SK-N-SH treated with all-trans-retinoic acid at 6 μM for 48 hours (cell line): ENCODE measurements at regions not wholly inside any gene's neighbourhood (a gene's known extent, or its start where the extent isn't known, plus 50 kb on each side); places are given as distances from the start of the nearest gene placed in this dataset.
A peak's percentile ranks its signal among the peaks of the same experiment; 100 is the strongest.

ENCODE experiments used
- ATAC-seq: fragments of 200-7000 bp; cut with Tn5 transposase; 3 replicates; pipeline ENCODE4 v1.9.1; 2020; ENCODE audit warnings: mild to moderate bottlenecking, moderate library complexity
- ARNTL ChIP-seq: fragments of 450-650 bp; formaldehyde crosslinking; IDR thresholded peaks from 2 replicates; pipeline ENCODE4 v1.5.0; 2020; ENCODE audit warnings: low read depth, mild to moderate bottlenecking, moderate library complexity, borderline replicate concordance
- BACH2 ChIP-seq: fragments of 250-450 bp; sonication (Bioruptor Pico); IDR thresholded peaks from 2 replicates; pipeline ENCODE4 v1.9.0; 2021; ENCODE audit warnings: mild to moderate bottlenecking, borderline replicate concordance
- CREB5 ChIP-seq: fragments of 250-450 bp; sonication (Bioruptor Pico); IDR thresholded peaks from 2 replicates; pipeline ENCODE4 v1.5.1; 2020; ENCODE audit warnings: low read depth, mild to moderate bottlenecking, moderate library complexity
- CSDC2 ChIP-seq: fragments of 250-450 bp; sonication (Bioruptor Pico); IDR thresholded peaks from 2 replicates; pipeline ENCODE4 v1.5.0; 2020; ENCODE audit warnings: mild to moderate bottlenecking, moderate library complexity
- CSRNP3 ChIP-seq: fragments of 250-450 bp; sonication (Bioruptor Pico); IDR thresholded peaks from 2 replicates; pipeline ENCODE4 v1.5.1; 2021; ENCODE audit warnings: mild to moderate bottlenecking, moderate library complexity
- ESRRG ChIP-seq: fragments of 250-450 bp; sonication (Bioruptor Pico); IDR thresholded peaks from 2 replicates; pipeline ENCODE4 v1.6.1; 2021; ENCODE audit warnings: mild to moderate bottlenecking
- GLIS3 ChIP-seq: fragments of 250-450 bp; sonication (Bioruptor Pico); IDR thresholded peaks from 2 replicates; pipeline ENCODE4 v1.5.0; 2020; ENCODE audit warnings: mild to moderate bottlenecking, moderate library complexity
- ISL1 ChIP-seq: fragments of 250-450 bp; sonication (Bioruptor Pico); IDR thresholded peaks from 2 replicates; pipeline ENCODE4 v2.1.2; 2022; ENCODE audit warnings: mild to moderate bottlenecking, moderate library complexity
- PATZ1 ChIP-seq: fragments of 250-450 bp; sonication (Bioruptor Pico); IDR thresholded peaks from 2 replicates; pipeline ENCODE4 v1.8.0; 2020; ENCODE audit warnings: mild to moderate bottlenecking, moderate library complexity, borderline replicate concordance
- POU6F1 ChIP-seq: fragments of 250-450 bp; sonication (Bioruptor Pico); IDR thresholded peaks from 2 replicates; pipeline ENCODE4 v1.8.0; 2021; ENCODE audit warnings: low read depth, mild to moderate bottlenecking, moderate library complexity, borderline replicate concordance
- PPARA ChIP-seq: fragments of 250-450 bp; sonication (Bioruptor Pico); IDR thresholded peaks from 2 replicates; pipeline ENCODE4 v1.5.0; 2020; ENCODE audit warnings: mild to moderate bottlenecking, borderline replicate concordance
- RARB ChIP-seq: fragments of 250-450 bp; sonication (Bioruptor Pico); IDR thresholded peaks from 2 replicates; pipeline ENCODE4 v1.8.0; 2021; ENCODE audit warnings: mild to moderate bottlenecking, moderate library complexity
- TCF4 ChIP-seq: fragments of 250-450 bp; sonication (Bioruptor Pico); IDR thresholded peaks from 2 replicates; pipeline ENCODE4 v1.8.0; 2021; ENCODE audit warnings: mild to moderate bottlenecking, moderate library complexity, borderline replicate concordance
- TOX ChIP-seq: fragments of 250-450 bp; sonication (Bioruptor Pico); IDR thresholded peaks from 2 replicates; pipeline ENCODE4 v1.8.0; 2021; ENCODE audit warnings: mild to moderate bottlenecking, moderate library complexity, borderline replicate concordance
- TSHZ2 ChIP-seq: fragments of 250-450 bp; sonication (Bioruptor Pico); IDR thresholded peaks from 2 replicates; pipeline ENCODE4 v1.5.0; 2020; ENCODE audit warnings: mild to moderate bottlenecking, moderate library complexity
- ZC3H10 ChIP-seq: fragments of 250-450 bp; sonication (Bioruptor Pico); IDR thresholded peaks from 2 replicates; pipeline ENCODE4 v1.5.1; 2021; ENCODE audit warnings: mild to moderate bottlenecking, moderate library complexity
- ZFP3 ChIP-seq: fragments of 250-450 bp; sonication (Bioruptor Pico); IDR thresholded peaks from 2 replicates; pipeline ENCODE4 v1.5.0; 2020; ENCODE audit warnings: mild to moderate bottlenecking, moderate library complexity
- ZFP30 ChIP-seq: fragments of 450-650 bp; formaldehyde crosslinking; IDR thresholded peaks from 2 replicates; pipeline ENCODE4 v1.5.0; 2022; ENCODE audit warnings: mild to moderate bottlenecking, moderate library complexity
- ZNF565 ChIP-seq: fragments of 450-650 bp; formaldehyde crosslinking; conservative IDR thresholded peaks from 2 replicates; pipeline ENCODE4 v1.5.0; 2020; ENCODE audit warnings: low read depth, mild to moderate bottlenecking, moderate library complexity
- ZNF70 ChIP-seq: fragments of 450-650 bp; formaldehyde crosslinking; IDR thresholded peaks from 2 replicates; pipeline ENCODE4 v1.5.0; 2020; ENCODE audit warnings: mild to moderate bottlenecking, moderate library complexity
- ZNF8 ChIP-seq: fragments of 450-650 bp; formaldehyde crosslinking; IDR thresholded peaks from 2 replicates; pipeline ENCODE4 v1.5.0; 2020; ENCODE audit warnings: mild to moderate bottlenecking, moderate library complexity

- peak; percentile 40; the same call in 1 of the 3 replicates for ATAC-seq
- no peak for TF ChIP-seq PPARA (CRISPR knock-in tag)
- TF ChIP-seq ZNF565 (CRISPR knock-in tag), result no peak
- no peak for TF ChIP-seq ZC3H10 (CRISPR knock-in tag)
- TF ChIP-seq TOX, result no peak
- no peak for TF ChIP-seq ZNF70 (CRISPR knock-in tag)
- no peak for TF ChIP-seq CSDC2 (CRISPR knock-in tag)
- TF ChIP-seq ZNF8 (CRISPR knock-in tag), result no peak
- no peak for TF ChIP-seq TCF4
- TF ChIP-seq GLIS3 (CRISPR knock-in tag), result no peak
Observed at GRCh38 chr4:28378109-28378830, 1517.6 kb downstream of the STIM2 start.

- TF ChIP-seq ZNF565 (CRISPR knock-in tag) (no peak), PATZ1 (CRISPR knock-in tag) (no peak), ZFP3 (no peak), CREB5 (CRISPR knock-in tag) (no peak), ARNTL (no peak), CSRNP3 (CRISPR knock-in tag) (no peak), ESRRG (CRISPR knock-in tag) (no peak), ZFP30 (CRISPR knock-in tag) (no peak), ISL1 (no peak), POU6F1 (CRISPR knock-in tag) (no peak), ZC3H10 (CRISPR knock-in tag) (no peak), RARB (no peak)
- no peak for ATAC-seq
Observed at GRCh38 chr4:28385801-28386200, 1525.2 kb downstream of the STIM2 start.

GRCh38 chr4:28386776-28387175, 1526.1 kb downstream of the STIM2 start:
- TF ChIP-seq ZNF8 (CRISPR knock-in tag), result no peak
- TF ChIP-seq PATZ1 (CRISPR knock-in tag), result no peak
- TF ChIP-seq RARB, result no peak
- no peak for TF ChIP-seq TOX
- no peak for TF ChIP-seq ZFP30 (CRISPR knock-in tag)
- no peak for TF ChIP-seq ESRRG (CRISPR knock-in tag)
- no peak for TF ChIP-seq TSHZ2 (CRISPR knock-in tag)
- no peak for TF ChIP-seq TCF4
- TF ChIP-seq BACH2 (CRISPR knock-in tag), result no peak
- ATAC-seq, result no peak
